Osteoblast (primary cell): ENCODE measurements at regions not wholly inside any gene's neighbourhood (a gene's known extent, or its start where the extent isn't known, plus 50 kb on each side); places are given as distances from the start of the nearest gene placed in this dataset.

Source experiments
- DNase-seq: peaks from one replicate; pipeline ENCODE4 v3.0.0; 2011; ENCODE audit warnings: low spot score, mixed read lengths; ENCODE audit not compliant: insufficient read length; ENCODE audit errors: missing footprints
- H2AFZ ChIP-seq: 2 replicates; pipeline ENCODE4 v1.6.0; 2011; ENCODE audit warnings: mild to moderate bottlenecking, low read length
- H3K27ac ChIP-seq: 2 replicates; pipeline ENCODE4 v1.5.1; 2011; ENCODE audit warnings: mild to moderate bottlenecking, low read depth, low read length, moderate library complexity
- H3K27me3 ChIP-seq: 2 replicates; pipeline ENCODE4 v1.6.0; 2012; ENCODE audit warnings: mild to moderate bottlenecking, control low read depth, inconsistent platforms, low read length, moderate library complexity; ENCODE audit not compliant: insufficient read depth
- H3K36me3 ChIP-seq: 2 replicates; pipeline ENCODE4 v1.5.1; 2011; ENCODE audit warnings: mild to moderate bottlenecking, low read length, control low read depth, moderate library complexity; ENCODE audit not compliant: insufficient read depth
- H3K4me1 ChIP-seq: 2 replicates; pipeline ENCODE4 v1.5.1; 2011; ENCODE audit warnings: mild to moderate bottlenecking, low read length, control low read depth, moderate library complexity; ENCODE audit not compliant: insufficient read depth
- H3K4me2 ChIP-seq: 2 replicates; pipeline ENCODE4 v1.6.0; 2011; ENCODE audit warnings: mild to moderate bottlenecking, low read length; ENCODE audit not compliant: insufficient read depth
- H3K4me3 ChIP-seq: fragments of 200-600 bp; sonication (generic); 3 replicates; pipeline ENCODE4 v1.5.1; 2012; ENCODE audit warnings: mild to moderate bottlenecking, low read length, inconsistent platforms; ENCODE audit not compliant: insufficient read depth
- H3K79me2 ChIP-seq: 2 replicates; pipeline ENCODE4 v1.6.0; 2012; ENCODE audit warnings: mild to moderate bottlenecking, low read length, control low read depth, inconsistent platforms; ENCODE audit not compliant: insufficient read depth
- H3K9me3 ChIP-seq: 2 replicates; pipeline ENCODE4 v1.5.1; 2011; ENCODE audit warnings: low read depth, low read length, control low read depth
- H4K20me1 ChIP-seq: 2 replicates; pipeline ENCODE4 v1.6.0; 2012; ENCODE audit warnings: mild to moderate bottlenecking, low read length, control low read depth; ENCODE audit not compliant: insufficient read depth
- TF ChIP-seq, protein P1 (sequence below): IDR thresholded peaks from 2 replicates; pipeline ENCODE4 v1.5.1; 2011; ENCODE audit warnings: mild to moderate bottlenecking, low read depth, low read length, moderate library complexity; ENCODE audit errors: extremely low read depth

DNA sequence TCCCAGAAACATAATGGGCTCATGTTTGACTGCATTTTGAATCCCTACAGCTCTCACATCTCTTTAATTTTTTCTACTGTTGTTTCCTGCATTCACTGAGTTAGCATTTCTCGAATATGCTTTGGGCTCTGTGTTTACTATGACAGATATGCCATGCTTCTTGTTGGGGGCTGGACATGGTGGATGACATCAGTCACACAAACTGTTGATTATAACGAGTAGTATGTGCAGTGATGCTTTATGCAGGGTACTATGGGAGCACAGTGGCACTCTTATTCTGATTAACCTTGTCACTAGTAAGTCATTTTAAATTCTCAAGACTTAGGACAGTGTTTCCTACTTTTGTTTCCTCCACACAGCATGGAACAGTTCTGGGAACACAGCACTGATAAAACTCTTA, 295.4 kb upstream of the ZNF608 start:
- no peak for DNase-seq
- H3K27ac ChIP-seq, result no peak overlapping the region
- no peak overlapping the region for H3K4me2 ChIP-seq
- H3K9me3 ChIP-seq, result no peaks in the 10 kb centered on the region
- no peaks in the 10 kb centered on the region for H4K20me1 ChIP-seq
- H3K4me3 ChIP-seq, result no peak overlapping the region
- no peak overlapping the region for H2AFZ ChIP-seq
- H3K36me3 ChIP-seq, result no peaks in the 10 kb centered on the region
- TF ChIP-seq, protein P1, sequence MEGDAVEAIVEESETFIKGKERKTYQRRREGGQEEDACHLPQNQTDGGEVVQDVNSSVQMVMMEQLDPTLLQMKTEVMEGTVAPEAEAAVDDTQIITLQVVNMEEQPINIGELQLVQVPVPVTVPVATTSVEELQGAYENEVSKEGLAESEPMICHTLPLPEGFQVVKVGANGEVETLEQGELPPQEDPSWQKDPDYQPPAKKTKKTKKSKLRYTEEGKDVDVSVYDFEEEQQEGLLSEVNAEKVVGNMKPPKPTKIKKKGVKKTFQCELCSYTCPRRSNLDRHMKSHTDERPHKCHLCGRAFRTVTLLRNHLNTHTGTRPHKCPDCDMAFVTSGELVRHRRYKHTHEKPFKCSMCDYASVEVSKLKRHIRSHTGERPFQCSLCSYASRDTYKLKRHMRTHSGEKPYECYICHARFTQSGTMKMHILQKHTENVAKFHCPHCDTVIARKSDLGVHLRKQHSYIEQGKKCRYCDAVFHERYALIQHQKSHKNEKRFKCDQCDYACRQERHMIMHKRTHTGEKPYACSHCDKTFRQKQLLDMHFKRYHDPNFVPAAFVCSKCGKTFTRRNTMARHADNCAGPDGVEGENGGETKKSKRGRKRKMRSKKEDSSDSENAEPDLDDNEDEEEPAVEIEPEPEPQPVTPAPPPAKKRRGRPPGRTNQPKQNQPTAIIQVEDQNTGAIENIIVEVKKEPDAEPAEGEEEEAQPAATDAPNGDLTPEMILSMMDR, result no peak
- no peaks in the 10 kb centered on the region for H3K27me3 ChIP-seq
- peaks cover 19% of the 10 kb centered on the region for H3K4me1 ChIP-seq
- H3K79me2 ChIP-seq, result no peaks in the 10 kb centered on the region

DNA sequence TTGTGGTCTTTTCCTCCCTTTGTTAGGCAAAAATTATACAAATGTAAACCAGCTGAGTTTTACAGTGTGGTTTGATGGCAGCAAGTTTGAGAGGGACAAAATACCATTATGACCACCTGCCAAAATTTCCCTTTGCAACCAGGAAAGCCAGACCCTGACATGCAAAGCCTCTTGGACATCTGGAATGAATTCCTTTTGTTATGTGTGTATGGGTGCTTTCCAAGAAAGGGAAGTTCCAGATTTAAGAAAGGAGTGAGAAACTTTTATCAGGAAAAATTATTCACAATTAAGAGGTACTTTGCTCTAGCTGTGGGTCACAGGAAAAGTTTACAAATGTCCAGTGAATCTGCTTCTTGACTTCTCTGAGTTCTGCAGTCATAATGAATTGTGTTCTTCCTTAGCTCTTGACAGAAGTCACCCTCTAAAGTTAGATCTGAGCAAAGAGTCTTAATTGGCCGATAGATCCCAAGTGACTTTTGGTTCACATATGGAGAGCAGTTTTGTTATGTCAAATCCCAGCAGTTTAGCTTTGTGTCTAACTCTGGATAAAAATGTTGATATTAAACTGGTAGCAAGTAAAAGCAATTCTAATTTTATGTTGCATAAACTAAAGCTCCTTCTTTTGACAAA, 295.9 kb upstream of the ZNF608 start:
- Histone ChIP-seq H3K36me3 (no peaks in the 10 kb centered on the region), H4K20me1 (no peaks in the 10 kb centered on the region), H3K4me2 (no peak overlapping the region), H3K9me3 (no peaks in the 10 kb centered on the region), H3K4me1 (peaks cover 19% of the 10 kb centered on the region), H3K27me3 (no peaks in the 10 kb centered on the region), H3K79me2 (no peaks in the 10 kb centered on the region), H2AFZ (no peak overlapping the region), H3K27ac (no peak overlapping the region), H3K4me3 (no peak overlapping the region)
- TF ChIP-seq, protein P1, result no peak
- DNase-seq, result peak; percentile 71

DNA sequence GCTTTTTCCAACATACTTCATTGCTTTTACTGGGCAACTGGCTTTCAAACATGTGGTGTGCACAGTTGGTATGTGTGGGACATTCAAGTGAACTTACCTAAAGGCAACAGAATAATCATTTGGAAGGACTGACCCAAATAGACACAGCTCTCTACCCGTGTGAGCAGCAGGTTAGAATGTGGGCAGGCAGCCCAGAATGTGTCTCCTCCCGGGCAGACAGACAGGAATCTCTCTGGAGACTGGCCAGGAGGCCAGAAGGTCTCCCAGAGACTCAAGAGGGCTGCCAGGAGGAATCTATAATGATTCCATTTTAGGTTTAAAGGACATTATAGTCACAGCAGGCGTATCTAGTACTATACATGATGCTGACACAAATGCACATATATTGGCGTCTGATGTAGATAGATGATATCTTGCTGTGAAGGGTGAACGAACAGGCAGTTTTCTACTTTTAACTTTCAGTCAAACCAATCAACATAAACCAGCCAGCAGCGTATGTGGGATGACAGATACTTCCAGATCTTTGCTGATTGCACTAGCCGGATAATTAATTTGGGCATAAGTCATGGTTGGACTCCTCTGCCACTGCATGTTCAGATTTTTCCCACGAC, 297.4 kb upstream of the ZNF608 start:
- Histone ChIP-seq H3K4me2 (peak overlapping the region; percentile 17), H3K4me3 (no peak overlapping the region), H2AFZ (no peak overlapping the region), H3K9me3 (no peaks in the 10 kb centered on the region), H3K27me3 (no peaks in the 10 kb centered on the region), H3K79me2 (no peaks in the 10 kb centered on the region), H3K27ac (peak overlapping the region; percentile 4), H4K20me1 (no peaks in the 10 kb centered on the region), H3K36me3 (no peaks in the 10 kb centered on the region), H3K4me1 (peaks cover 19% of the 10 kb centered on the region)
- TF ChIP-seq, protein P1, result no peak
- DNase-seq, result no peak

DNA sequence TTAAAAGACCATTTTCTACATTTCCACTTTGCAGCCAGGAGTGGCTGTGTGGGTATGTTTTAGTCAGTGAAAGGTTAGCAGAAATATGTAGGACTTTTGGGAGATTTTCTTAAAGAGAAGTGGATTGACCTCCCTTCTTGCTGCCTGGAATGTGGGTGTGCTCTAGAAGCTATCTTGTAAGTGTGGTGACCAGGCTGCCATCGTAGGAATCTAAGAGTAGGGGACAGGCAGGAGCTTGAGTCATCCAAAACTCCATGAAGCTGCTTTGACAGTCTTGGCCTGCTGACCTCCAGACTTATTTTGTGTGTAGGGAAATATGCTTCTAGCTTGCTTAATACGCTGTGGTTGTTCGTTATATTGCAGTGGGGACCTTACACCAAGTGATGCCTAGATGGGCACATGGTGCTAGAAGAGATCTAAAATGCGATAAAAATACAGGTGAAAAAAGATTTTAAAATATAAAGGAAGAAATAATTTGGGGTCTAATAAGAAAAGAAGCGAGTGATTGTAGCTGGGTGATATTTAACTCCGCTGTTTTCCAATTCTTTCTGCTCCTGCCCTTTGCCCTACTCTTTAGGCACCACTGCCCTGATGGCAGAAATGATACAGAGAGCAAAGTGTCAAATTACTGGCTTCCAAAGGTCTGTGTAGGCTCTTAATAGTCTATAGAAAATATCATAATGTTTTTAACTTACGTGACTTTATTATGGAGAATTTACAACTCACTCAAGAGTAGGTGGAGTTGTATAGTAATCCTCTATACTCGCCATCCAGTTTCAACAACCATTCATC, 298.2 kb upstream of the ZNF608 start:
- Histone ChIP-seq H3K36me3 (no peaks in the 10 kb centered on the region), H3K4me3 (no peak overlapping the region), H3K4me1 (peaks cover 24% of the 10 kb centered on the region), H3K27ac (no peak overlapping the region), H2AFZ (no peak overlapping the region), H4K20me1 (no peaks in the 10 kb centered on the region), H3K9me3 (no peaks in the 10 kb centered on the region), H3K79me2 (no peaks in the 10 kb centered on the region), H3K27me3 (no peaks in the 10 kb centered on the region), H3K4me2 (peak overlapping the region; percentile 13)
- DNase-seq, result no peak
- TF ChIP-seq, protein P1, result no peak
